ENCODE measurements at regions not wholly inside any gene's neighbourhood (a gene's known extent, or its start where the extent isn't known, plus 50 kb on each side); places are given as distances from the start of the nearest gene placed in this dataset.

DNA sequence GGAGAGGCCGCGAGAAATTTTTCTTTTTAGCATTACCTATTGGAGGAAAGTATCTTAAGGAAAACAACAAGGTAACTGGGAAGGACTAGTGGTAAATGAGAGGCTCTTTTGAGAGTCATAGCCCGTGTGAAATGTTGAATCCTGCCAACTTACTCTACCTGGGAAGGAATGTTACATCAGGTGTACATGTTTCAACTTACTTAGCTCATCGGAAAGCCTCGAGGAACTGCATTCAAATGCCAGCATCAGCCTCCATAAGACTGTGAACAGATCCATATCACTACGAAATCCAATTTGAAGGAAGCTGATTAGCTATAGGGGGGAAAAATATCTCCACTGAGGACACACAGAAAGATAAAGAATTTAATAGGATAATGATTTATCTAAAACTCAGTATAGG is 72.3 kb upstream of the PDZRN3 start:
- TF ChIP-seq, protein P1, sequence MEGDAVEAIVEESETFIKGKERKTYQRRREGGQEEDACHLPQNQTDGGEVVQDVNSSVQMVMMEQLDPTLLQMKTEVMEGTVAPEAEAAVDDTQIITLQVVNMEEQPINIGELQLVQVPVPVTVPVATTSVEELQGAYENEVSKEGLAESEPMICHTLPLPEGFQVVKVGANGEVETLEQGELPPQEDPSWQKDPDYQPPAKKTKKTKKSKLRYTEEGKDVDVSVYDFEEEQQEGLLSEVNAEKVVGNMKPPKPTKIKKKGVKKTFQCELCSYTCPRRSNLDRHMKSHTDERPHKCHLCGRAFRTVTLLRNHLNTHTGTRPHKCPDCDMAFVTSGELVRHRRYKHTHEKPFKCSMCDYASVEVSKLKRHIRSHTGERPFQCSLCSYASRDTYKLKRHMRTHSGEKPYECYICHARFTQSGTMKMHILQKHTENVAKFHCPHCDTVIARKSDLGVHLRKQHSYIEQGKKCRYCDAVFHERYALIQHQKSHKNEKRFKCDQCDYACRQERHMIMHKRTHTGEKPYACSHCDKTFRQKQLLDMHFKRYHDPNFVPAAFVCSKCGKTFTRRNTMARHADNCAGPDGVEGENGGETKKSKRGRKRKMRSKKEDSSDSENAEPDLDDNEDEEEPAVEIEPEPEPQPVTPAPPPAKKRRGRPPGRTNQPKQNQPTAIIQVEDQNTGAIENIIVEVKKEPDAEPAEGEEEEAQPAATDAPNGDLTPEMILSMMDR (IDR thresholded peaks at IDR 0.05; ENCODE audit: low read length), result no peak
- no peak for TF ChIP-seq EZH2 (IDR thresholded peaks at IDR 0.05; ENCODE audit: borderline replicate concordance, low read length)
